ENCODE measurements at regions not wholly inside any gene's neighbourhood (a gene's known extent, or its start where the extent isn't known, plus 50 kb on each side); places are given as distances from the start of the nearest gene placed in this dataset.

DNA sequence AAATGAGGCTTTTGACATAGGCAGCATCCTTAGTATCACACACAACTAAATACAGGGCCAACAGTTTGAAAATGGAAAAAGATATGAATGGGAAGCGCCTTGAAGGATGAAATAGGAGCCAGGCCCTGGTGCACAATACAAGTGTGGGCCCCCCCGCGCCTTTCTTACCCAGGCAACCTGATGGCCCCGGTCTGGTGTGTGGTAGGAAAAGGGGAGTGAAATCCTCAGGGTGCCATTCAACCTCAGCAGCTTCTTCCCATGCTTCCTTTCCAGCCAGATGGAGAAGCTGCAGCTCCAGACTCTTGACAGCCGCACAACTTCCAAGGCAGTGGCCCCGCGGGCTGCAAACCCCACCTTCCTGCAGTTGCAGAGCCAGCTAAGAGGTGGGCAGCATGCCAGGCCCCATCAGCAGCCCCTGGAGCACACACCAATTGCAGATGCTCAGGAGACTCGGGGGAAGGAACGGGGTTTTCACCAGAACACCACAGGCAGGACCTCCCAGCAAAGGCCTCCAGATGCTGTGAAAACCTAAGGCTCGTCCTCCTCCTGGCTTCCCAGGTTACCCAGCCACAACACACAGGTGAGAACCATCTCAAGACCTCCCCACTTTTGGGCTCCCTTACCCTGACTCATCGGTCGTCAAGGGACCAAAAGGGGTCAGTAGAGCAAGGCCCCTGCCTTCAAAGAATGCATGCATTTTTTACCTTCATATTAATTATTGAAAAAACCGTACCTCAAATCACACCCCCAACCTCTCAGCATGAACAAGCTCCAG is 101.6 kb downstream of the CPN2 start:
- peak; percentile 25 to 80 for DNase-seq
- peak overlapping the region in 1 of 5 donors; percentile 21 for H3K27ac ChIP-seq

DNA sequence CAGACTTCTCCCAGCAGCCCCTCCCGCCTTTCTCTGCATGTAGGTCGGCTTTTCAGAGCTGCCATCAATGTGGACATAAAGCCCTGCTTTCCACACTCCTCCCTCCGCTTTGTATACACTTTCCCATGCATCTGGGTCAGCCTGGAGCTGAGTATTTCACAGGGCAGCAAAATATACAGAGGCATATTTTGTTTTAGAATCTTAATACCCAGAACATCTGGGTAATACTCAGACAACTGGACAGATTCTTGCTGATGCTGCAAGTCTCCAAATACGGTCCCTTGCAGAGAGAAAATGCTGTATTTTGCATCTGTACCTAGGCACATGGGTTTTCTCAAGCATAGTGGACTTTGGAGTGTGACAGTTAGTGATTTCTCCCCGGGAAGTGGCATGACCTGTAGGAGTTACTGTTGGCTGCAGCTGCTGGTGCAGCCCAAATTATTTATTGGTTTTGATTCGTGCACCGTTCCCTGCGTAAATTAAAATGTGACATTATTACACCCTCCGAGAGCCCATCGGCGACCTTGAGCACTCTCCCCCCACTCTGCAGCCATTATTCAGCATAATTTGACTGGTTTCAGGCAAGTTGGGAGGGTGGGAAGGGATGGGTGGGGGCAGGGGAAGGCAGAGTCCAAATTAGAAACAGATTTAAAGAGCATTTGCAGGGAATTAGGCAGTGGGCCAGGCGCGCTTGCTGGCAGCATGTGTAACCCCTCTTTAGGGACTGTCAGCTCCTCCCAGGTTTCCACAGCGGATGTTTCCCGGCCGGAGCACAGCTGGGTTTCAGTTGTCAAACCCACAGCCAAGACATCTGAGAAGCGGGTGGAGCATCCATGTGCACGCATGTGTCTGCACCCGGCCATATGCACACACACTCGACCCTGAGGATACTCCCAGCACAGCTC is 100.8 kb downstream of the CPN2 start:
- Histone ChIP-seq H3K27ac (peak overlapping the region in 1 of 5 donors; percentile 21), H3K9me3 (no peaks in the 10 kb centered on the region), H3K4me3 (no peak overlapping the region), H3K36me3 (no peaks in the 10 kb centered on the region), H3K27me3 (no peaks in the 10 kb centered on the region), H3K4me1 (peaks cover 14 to 24% (median 19%) of the 10 kb centered on the region in 4 donors)
- WGBS, 5 donors = 43 to 61% (median 47%) methylated on average over 18 to 20 of the region's 20 CpGs
- intact Hi-C loops (cut with DNase I; ENCODE audit: low total_unique reads) = no loop called here
- DNase-seq = peak; percentile 7 to 92
- peak in 1 of 3 donors; percentile 16 for TF ChIP-seq POLR2AphosphoS5 (IDR thresholded peaks at IDR 0.05)
- TF ChIP-seq, protein P1, sequence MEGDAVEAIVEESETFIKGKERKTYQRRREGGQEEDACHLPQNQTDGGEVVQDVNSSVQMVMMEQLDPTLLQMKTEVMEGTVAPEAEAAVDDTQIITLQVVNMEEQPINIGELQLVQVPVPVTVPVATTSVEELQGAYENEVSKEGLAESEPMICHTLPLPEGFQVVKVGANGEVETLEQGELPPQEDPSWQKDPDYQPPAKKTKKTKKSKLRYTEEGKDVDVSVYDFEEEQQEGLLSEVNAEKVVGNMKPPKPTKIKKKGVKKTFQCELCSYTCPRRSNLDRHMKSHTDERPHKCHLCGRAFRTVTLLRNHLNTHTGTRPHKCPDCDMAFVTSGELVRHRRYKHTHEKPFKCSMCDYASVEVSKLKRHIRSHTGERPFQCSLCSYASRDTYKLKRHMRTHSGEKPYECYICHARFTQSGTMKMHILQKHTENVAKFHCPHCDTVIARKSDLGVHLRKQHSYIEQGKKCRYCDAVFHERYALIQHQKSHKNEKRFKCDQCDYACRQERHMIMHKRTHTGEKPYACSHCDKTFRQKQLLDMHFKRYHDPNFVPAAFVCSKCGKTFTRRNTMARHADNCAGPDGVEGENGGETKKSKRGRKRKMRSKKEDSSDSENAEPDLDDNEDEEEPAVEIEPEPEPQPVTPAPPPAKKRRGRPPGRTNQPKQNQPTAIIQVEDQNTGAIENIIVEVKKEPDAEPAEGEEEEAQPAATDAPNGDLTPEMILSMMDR (IDR thresholded peaks at IDR 0.05) = no peak

More for the DNA sequence above, 101.6 kb downstream of the CPN2 start:
- WGBS, 5 donors = 45 to 56% (median 56%) methylated on average over 9 to 13 of the region's 13 CpGs
- intact Hi-C loops (cut with DNase I; ENCODE audit: low total_unique reads) = no loop called here
- no peak overlapping the region for H3K4me3 ChIP-seq
- H3K36me3 ChIP-seq = no peaks in the 10 kb centered on the region
- H3K4me1 ChIP-seq = peaks cover 14 to 23% (median 17%) of the 10 kb centered on the region in 4 donors
- TF ChIP-seq, protein P1 (IDR thresholded peaks at IDR 0.05) = no peak
- no peak for TF ChIP-seq POLR2A (IDR thresholded peaks at IDR 0.05)
- no peak for TF ChIP-seq POLR2AphosphoS5 (IDR thresholded peaks at IDR 0.05)
- H3K27me3 ChIP-seq = no peaks in the 10 kb centered on the region
- no peaks in the 10 kb centered on the region for H3K9me3 ChIP-seq

DNA sequence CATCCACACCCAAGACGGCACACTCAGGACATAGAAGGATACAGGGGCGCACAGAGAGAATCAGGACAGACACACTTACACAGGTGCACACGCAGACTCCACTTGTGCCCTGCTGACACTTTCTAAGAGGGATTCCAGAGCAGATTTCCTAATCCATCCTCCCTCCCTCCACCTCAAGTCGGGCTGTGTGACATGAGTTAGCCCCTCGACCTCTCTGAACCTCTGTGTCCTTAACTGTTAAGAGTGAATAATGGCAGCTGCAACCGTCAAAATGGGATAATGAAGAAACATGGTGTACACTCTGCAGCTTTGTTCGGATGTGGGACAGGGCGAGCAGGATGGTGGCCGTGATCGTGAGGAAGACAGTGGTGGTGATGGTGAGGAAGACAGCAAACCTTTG is 100.1 kb downstream of the CPN2 start:
- no peak for DNase-seq
- no peak for TF ChIP-seq POLR2AphosphoS5 (IDR thresholded peaks at IDR 0.05)
- TF ChIP-seq EP300 (IDR thresholded peaks at IDR 0.05) = no peak
- TF ChIP-seq POLR2A (IDR thresholded peaks at IDR 0.05) = no peak
- TF ChIP-seq, protein P1 (IDR thresholded peaks at IDR 0.05) = no peak
- no peaks in the 10 kb centered on the region for H3K9me3 ChIP-seq
- no peak overlapping the region for H3K27ac ChIP-seq
- peaks cover 14 to 30% (median 22%) of the 10 kb centered on the region in 4 donors for H3K4me1 ChIP-seq
- 75 to 81% (median 79%) methylated on average over 9 to 10 of the region's 10 CpGs for WGBS, 5 donors
- intact Hi-C loops (cut with DNase I; ENCODE audit: low total_unique reads) = no loop called here
- no peak overlapping the region for H3K4me3 ChIP-seq
- H3K27me3 ChIP-seq = no peaks in the 10 kb centered on the region
- no peaks in the 10 kb centered on the region for H3K36me3 ChIP-seq

DNA sequence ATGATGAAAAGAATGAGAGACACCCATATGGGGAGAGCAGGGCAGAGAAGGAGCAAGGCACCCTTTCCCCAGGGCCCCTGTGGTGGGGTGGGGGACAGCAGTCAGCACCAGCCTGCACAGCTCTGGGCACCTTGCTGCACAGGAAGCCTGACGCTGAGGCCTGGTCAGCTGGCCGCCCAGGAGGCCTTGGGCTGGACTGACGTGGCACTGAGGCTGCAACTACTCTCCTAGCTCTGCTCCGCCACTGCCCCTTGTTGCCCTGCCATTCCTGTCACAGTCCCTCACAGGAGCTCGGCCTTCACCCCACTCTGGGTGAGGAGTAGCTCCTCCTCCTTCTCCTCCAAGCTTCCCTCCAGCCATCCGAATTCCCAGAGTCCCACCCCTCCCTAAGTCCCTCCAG is 99.7 kb downstream of the CPN2 start:
- 73 to 92% (median 84%) methylated on average over 6 of the region's 6 CpGs for WGBS, 5 donors
- H3K36me3 ChIP-seq = no peaks in the 10 kb centered on the region
- intact Hi-C loops (cut with DNase I; ENCODE audit: low total_unique reads) = no loop called here

More for the DNA sequence above, 99.7 kb downstream of the CPN2 start:
- Histone ChIP-seq H3K27me3 (no peaks in the 10 kb centered on the region), H3K27ac (no peak overlapping the region), H3K9me3 (no peaks in the 10 kb centered on the region), H3K4me1 (peaks cover 14 to 34% (median 23%) of the 10 kb centered on the region in 4 donors), H3K4me3 (no peak overlapping the region)
- no peak for DNase-seq
- TF ChIP-seq, protein P1 (IDR thresholded peaks at IDR 0.05) = no peak
- no peak for TF ChIP-seq EP300 (IDR thresholded peaks at IDR 0.05)
- no peak for TF ChIP-seq POLR2AphosphoS5 (IDR thresholded peaks at IDR 0.05)
- no peak for TF ChIP-seq POLR2A (IDR thresholded peaks at IDR 0.05)
